ENCODE measurements at regions not wholly inside any gene's neighbourhood (a gene's known extent, or its start where the extent isn't known, plus 50 kb on each side); places are given as distances from the start of the nearest gene placed in this dataset.
"Not testable (repeated sequence)": the region's sequence is repeated elsewhere in the genome, so short reads cannot be mapped to it uniquely, and the experiment has no call there.

- not testable (repeated sequence) for H3K27ac ChIP-seq (ENCODE audit: low read depth, low read length); H3K4me3 ChIP-seq (ENCODE audit: low read depth in 1 of 2, low read length in 2 of 2); H3K9me3 ChIP-seq (ENCODE audit: low read length); H3K4me1 ChIP-seq (ENCODE audit: insufficient read depth, low read length); H3K36me3 ChIP-seq (ENCODE audit: insufficient read depth, low read length); H3K27me3 ChIP-seq (ENCODE audit: control insufficient read depth in 1 of 2, insufficient read depth in 2 of 2, low read length in 2 of 2); H3K9ac ChIP-seq (ENCODE audit: low read length)
Measured at GRCh38 chr3:198137038-198137835, 177.2 kb downstream of the LMLN start.

GRCh38 chr3:198138205-198138604, 178.2 kb downstream of the LMLN start:
- not testable (repeated sequence) for H3K9ac ChIP-seq (ENCODE audit: low read length); H3K36me3 ChIP-seq (ENCODE audit: insufficient read depth, low read length); H3K27me3 ChIP-seq (ENCODE audit: control insufficient read depth in 1 of 2, insufficient read depth in 2 of 2, low read length in 2 of 2); H3K4me1 ChIP-seq (ENCODE audit: insufficient read depth, low read length); H3K4me3 ChIP-seq (ENCODE audit: low read depth in 1 of 2, low read length in 2 of 2); H3K9me3 ChIP-seq (ENCODE audit: low read length); H3K27ac ChIP-seq (ENCODE audit: low read depth, low read length)

GRCh38 chr3:198139037-198139436, 179.0 kb downstream of the LMLN start:
- H3K4me3 ChIP-seq (ENCODE audit: low read depth in 1 of 2, low read length in 2 of 2); H3K9ac ChIP-seq (ENCODE audit: low read length); H3K4me1 ChIP-seq (ENCODE audit: insufficient read depth, low read length); H3K36me3 ChIP-seq (ENCODE audit: insufficient read depth, low read length); H3K9me3 ChIP-seq (ENCODE audit: low read length); H3K27ac ChIP-seq (ENCODE audit: low read depth, low read length); H3K27me3 ChIP-seq (ENCODE audit: control insufficient read depth in 1 of 2, insufficient read depth in 2 of 2, low read length in 2 of 2): not testable (repeated sequence)

- not testable (repeated sequence) for H3K4me3 ChIP-seq (ENCODE audit: low read depth in 1 of 2, low read length in 2 of 2); H3K9ac ChIP-seq (ENCODE audit: low read length); H3K9me3 ChIP-seq (ENCODE audit: low read length); H3K36me3 ChIP-seq (ENCODE audit: insufficient read depth, low read length); H3K4me1 ChIP-seq (ENCODE audit: insufficient read depth, low read length); H3K27ac ChIP-seq (ENCODE audit: low read depth, low read length); H3K27me3 ChIP-seq (ENCODE audit: control insufficient read depth in 1 of 2, insufficient read depth in 2 of 2, low read length in 2 of 2)
Measured at GRCh38 chr3:198139513-198140167, 179.6 kb downstream of the LMLN start.

GRCh38 chr3:198143300-198144137, 183.5 kb downstream of the LMLN start:
- H3K27me3 ChIP-seq (ENCODE audit: control insufficient read depth in 1 of 2, insufficient read depth in 2 of 2, low read length in 2 of 2); H3K36me3 ChIP-seq (ENCODE audit: insufficient read depth, low read length); H3K4me3 ChIP-seq (ENCODE audit: low read depth in 1 of 2, low read length in 2 of 2); H3K9me3 ChIP-seq (ENCODE audit: low read length); H3K9ac ChIP-seq (ENCODE audit: low read length); H3K4me1 ChIP-seq (ENCODE audit: insufficient read depth, low read length); H3K27ac ChIP-seq (ENCODE audit: low read depth, low read length): not testable (repeated sequence)

GRCh38 chr3:198145231-198145784, 185.3 kb downstream of the LMLN start:
- not testable (repeated sequence) for H3K36me3 ChIP-seq (ENCODE audit: insufficient read depth, low read length); H3K9ac ChIP-seq (ENCODE audit: low read length); H3K27ac ChIP-seq (ENCODE audit: low read depth, low read length); H3K9me3 ChIP-seq (ENCODE audit: low read length); H3K4me3 ChIP-seq (ENCODE audit: low read depth in 1 of 2, low read length in 2 of 2); H3K27me3 ChIP-seq (ENCODE audit: control insufficient read depth in 1 of 2, insufficient read depth in 2 of 2, low read length in 2 of 2); H3K4me1 ChIP-seq (ENCODE audit: insufficient read depth, low read length)

GRCh38 chr3:198146070-198146469, 186.1 kb downstream of the LMLN start:
- H3K9me3 ChIP-seq (ENCODE audit: low read length); H3K4me1 ChIP-seq (ENCODE audit: insufficient read depth, low read length); H3K27ac ChIP-seq (ENCODE audit: low read depth, low read length); H3K9ac ChIP-seq (ENCODE audit: low read length); H3K36me3 ChIP-seq (ENCODE audit: insufficient read depth, low read length); H3K27me3 ChIP-seq (ENCODE audit: control insufficient read depth in 1 of 2, insufficient read depth in 2 of 2, low read length in 2 of 2); H3K4me3 ChIP-seq (ENCODE audit: low read depth in 1 of 2, low read length in 2 of 2): not testable (repeated sequence)

- H3K9me3 ChIP-seq (ENCODE audit: low read length); H3K27ac ChIP-seq (ENCODE audit: low read depth, low read length); H3K9ac ChIP-seq (ENCODE audit: low read length); H3K4me3 ChIP-seq (ENCODE audit: low read depth in 1 of 2, low read length in 2 of 2); H3K4me1 ChIP-seq (ENCODE audit: insufficient read depth, low read length); H3K27me3 ChIP-seq (ENCODE audit: control insufficient read depth in 1 of 2, insufficient read depth in 2 of 2, low read length in 2 of 2); H3K36me3 ChIP-seq (ENCODE audit: insufficient read depth, low read length): not testable (repeated sequence)
Measured at GRCh38 chr3:198146559-198147164, 186.6 kb downstream of the LMLN start.

GRCh38 chr3:198147213-198147612, 187.2 kb downstream of the LMLN start:
- not testable (repeated sequence) for H3K27me3 ChIP-seq (ENCODE audit: control insufficient read depth in 1 of 2, insufficient read depth in 2 of 2, low read length in 2 of 2); H3K9me3 ChIP-seq (ENCODE audit: low read length); H3K4me3 ChIP-seq (ENCODE audit: low read depth in 1 of 2, low read length in 2 of 2); H3K9ac ChIP-seq (ENCODE audit: low read length); H3K4me1 ChIP-seq (ENCODE audit: insufficient read depth, low read length); H3K36me3 ChIP-seq (ENCODE audit: insufficient read depth, low read length); H3K27ac ChIP-seq (ENCODE audit: low read depth, low read length)

GRCh38 chr3:198147993-198148392, 188.0 kb downstream of the LMLN start:
- H3K9me3 ChIP-seq (ENCODE audit: low read length); H3K36me3 ChIP-seq (ENCODE audit: insufficient read depth, low read length); H3K27me3 ChIP-seq (ENCODE audit: control insufficient read depth in 1 of 2, insufficient read depth in 2 of 2, low read length in 2 of 2); H3K9ac ChIP-seq (ENCODE audit: low read length); H3K4me1 ChIP-seq (ENCODE audit: insufficient read depth, low read length); H3K4me3 ChIP-seq (ENCODE audit: low read depth in 1 of 2, low read length in 2 of 2); H3K27ac ChIP-seq (ENCODE audit: low read depth, low read length): not testable (repeated sequence)

- not testable (repeated sequence) for H3K4me1 ChIP-seq (ENCODE audit: insufficient read depth, low read length); H3K9me3 ChIP-seq (ENCODE audit: low read length); H3K36me3 ChIP-seq (ENCODE audit: insufficient read depth, low read length); H3K9ac ChIP-seq (ENCODE audit: low read length); H3K27ac ChIP-seq (ENCODE audit: low read depth, low read length); H3K4me3 ChIP-seq (ENCODE audit: low read depth in 1 of 2, low read length in 2 of 2); H3K27me3 ChIP-seq (ENCODE audit: control insufficient read depth in 1 of 2, insufficient read depth in 2 of 2, low read length in 2 of 2)
Measured at GRCh38 chr3:198149904-198150303, 189.9 kb downstream of the LMLN start.

All from muscle layer of colon (tissue), 2 donors.